ENCODE measurements at regions not wholly inside any gene's neighbourhood (a gene's known extent, or its start where the extent isn't known, plus 50 kb on each side); places are given as distances from the start of the nearest gene placed in this dataset.

GRCh38 chr3:110958313-110959147 lies 113.1 kb upstream of the NECTIN3 start:
- TF ChIP-seq POLR2A (IDR thresholded peaks at IDR 0.05; ENCODE audit: low read length) (no peak), GATA1 (IDR thresholded peaks at IDR 0.05; ENCODE audit: low read depth, low read length) (no peak)

Data from erythroblast (primary cell).